ENCODE measurements at regions not wholly inside any gene's neighbourhood (a gene's known extent, or its start where the extent isn't known, plus 50 kb on each side); places are given as distances from the start of the nearest gene placed in this dataset.

DNA sequence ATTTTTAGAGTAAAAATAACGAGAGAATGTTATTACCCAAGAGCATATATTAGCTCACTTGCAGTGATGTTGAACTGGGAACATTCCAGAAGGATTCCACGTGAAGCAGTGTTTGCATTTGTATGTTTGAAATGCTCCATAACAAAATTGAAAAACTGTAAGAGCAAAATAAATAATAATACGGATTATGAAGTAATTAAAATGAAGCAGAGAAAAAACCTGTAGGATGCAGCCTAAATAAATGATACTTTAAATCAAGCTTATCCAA, 203.3 kb downstream of the BAMBI start:
- no peak for DNase-seq (ENCODE audit: low spot score, unreplicated experiment)
- H3K36me3 Mint-ChIP-seq (ENCODE audit: insufficient read depth) = no peaks in the 10 kb centered on the region
- H3K27ac Mint-ChIP-seq = no peak overlapping the region
- no peaks in the 10 kb centered on the region for H3K27me3 Mint-ChIP-seq
- H3K4me1 Mint-ChIP-seq (ENCODE audit: low read depth) = peaks cover 52% of the 10 kb centered on the region
- TF ChIP-seq, protein P1, sequence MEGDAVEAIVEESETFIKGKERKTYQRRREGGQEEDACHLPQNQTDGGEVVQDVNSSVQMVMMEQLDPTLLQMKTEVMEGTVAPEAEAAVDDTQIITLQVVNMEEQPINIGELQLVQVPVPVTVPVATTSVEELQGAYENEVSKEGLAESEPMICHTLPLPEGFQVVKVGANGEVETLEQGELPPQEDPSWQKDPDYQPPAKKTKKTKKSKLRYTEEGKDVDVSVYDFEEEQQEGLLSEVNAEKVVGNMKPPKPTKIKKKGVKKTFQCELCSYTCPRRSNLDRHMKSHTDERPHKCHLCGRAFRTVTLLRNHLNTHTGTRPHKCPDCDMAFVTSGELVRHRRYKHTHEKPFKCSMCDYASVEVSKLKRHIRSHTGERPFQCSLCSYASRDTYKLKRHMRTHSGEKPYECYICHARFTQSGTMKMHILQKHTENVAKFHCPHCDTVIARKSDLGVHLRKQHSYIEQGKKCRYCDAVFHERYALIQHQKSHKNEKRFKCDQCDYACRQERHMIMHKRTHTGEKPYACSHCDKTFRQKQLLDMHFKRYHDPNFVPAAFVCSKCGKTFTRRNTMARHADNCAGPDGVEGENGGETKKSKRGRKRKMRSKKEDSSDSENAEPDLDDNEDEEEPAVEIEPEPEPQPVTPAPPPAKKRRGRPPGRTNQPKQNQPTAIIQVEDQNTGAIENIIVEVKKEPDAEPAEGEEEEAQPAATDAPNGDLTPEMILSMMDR (IDR thresholded peaks at IDR 0.05; ENCODE audit: unreplicated experiment) = no peak
- no peak overlapping the region for H3K4me3 Mint-ChIP-seq (ENCODE audit: low read depth)
- H3K9me3 Mint-ChIP-seq (ENCODE audit: low read depth) = no peaks in the 10 kb centered on the region

DNA sequence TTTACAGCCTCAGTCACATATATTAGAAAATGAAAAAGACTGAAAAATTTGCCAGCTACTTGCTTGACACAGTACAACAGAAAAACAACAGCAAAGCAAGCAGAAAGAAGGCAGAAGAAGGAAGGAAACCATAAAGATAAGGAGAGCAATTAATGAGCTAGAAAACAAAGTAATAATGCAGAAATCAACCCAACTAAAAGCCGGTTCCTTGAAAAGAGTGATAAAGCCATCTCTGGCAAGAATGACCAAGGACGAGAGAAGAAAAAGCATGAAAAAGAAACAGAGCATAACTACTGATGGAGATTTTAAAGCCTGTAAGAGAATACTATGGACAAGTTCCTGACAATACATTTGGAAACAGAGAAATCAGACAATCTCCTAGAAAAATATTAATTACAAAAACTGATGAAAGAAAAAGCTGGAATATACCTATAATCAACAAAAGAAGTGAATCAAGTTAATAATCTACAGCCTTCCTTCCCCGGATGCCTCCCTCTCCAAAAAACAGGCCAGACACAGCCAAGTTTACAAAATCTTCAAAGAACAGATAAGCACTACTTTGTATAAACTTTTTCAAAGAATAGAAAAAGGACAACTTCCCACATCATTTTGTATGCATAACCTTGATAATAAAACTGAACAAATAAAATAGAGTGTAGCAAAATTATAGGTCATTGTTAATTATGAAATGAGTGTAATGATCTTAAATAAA, 204.0 kb downstream of the BAMBI start:
- no peaks in the 10 kb centered on the region for H3K36me3 Mint-ChIP-seq (ENCODE audit: insufficient read depth)
- TF ChIP-seq, protein P1 (IDR thresholded peaks at IDR 0.05; ENCODE audit: unreplicated experiment) = no peak
- no peaks in the 10 kb centered on the region for H3K9me3 Mint-ChIP-seq (ENCODE audit: low read depth)
- peaks cover 49% of the 10 kb centered on the region for H3K4me1 Mint-ChIP-seq (ENCODE audit: low read depth)
- no peaks in the 10 kb centered on the region for H3K27me3 Mint-ChIP-seq
- peak overlapping the region; percentile 73 for H3K27ac Mint-ChIP-seq
- no peak for DNase-seq (ENCODE audit: low spot score, unreplicated experiment)
- H3K4me3 Mint-ChIP-seq (ENCODE audit: low read depth) = no peak overlapping the region

DNA sequence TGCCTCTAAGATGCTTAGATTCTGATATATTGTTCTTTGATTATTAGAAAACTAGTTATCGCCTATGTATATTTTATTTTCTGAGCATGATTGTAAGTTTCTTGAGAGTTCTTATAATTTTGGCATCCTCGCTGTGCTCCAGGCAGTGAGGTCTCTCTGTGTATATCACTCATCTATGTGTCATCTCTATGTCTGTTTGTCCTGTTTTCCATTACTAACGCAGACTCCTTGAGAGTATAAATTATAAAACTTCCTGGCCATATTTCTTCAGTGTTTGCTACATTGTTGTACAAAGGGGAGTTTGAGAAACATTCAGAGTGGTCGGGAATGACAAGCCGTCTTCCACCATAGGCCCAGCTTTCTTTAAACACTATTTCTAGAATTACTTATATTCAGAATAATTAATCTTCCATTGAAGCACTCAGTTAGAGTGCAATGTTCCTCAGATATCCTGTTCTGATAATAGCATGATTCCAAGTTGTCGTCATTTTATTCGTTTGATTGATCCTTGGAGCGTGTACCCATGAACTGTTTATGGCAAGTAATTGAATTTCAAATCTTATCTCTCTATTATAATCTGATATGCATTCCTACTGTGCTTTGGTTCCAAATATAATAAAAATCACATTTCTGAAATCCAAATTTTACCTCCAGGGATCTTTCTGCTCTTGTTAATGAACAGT, 206.6 kb downstream of the BAMBI start:
- no peak overlapping the region for H3K27ac Mint-ChIP-seq
- H3K9me3 Mint-ChIP-seq (ENCODE audit: low read depth) = no peaks in the 10 kb centered on the region
- no peaks in the 10 kb centered on the region for H3K36me3 Mint-ChIP-seq (ENCODE audit: insufficient read depth)
- peaks cover 37% of the 10 kb centered on the region for H3K4me1 Mint-ChIP-seq (ENCODE audit: low read depth)
- no peak for DNase-seq (ENCODE audit: low spot score, unreplicated experiment)
- TF ChIP-seq, protein P1 (IDR thresholded peaks at IDR 0.05; ENCODE audit: unreplicated experiment) = no peak
- H3K27me3 Mint-ChIP-seq = no peaks in the 10 kb centered on the region
- no peak overlapping the region for H3K4me3 Mint-ChIP-seq (ENCODE audit: low read depth)

DNA sequence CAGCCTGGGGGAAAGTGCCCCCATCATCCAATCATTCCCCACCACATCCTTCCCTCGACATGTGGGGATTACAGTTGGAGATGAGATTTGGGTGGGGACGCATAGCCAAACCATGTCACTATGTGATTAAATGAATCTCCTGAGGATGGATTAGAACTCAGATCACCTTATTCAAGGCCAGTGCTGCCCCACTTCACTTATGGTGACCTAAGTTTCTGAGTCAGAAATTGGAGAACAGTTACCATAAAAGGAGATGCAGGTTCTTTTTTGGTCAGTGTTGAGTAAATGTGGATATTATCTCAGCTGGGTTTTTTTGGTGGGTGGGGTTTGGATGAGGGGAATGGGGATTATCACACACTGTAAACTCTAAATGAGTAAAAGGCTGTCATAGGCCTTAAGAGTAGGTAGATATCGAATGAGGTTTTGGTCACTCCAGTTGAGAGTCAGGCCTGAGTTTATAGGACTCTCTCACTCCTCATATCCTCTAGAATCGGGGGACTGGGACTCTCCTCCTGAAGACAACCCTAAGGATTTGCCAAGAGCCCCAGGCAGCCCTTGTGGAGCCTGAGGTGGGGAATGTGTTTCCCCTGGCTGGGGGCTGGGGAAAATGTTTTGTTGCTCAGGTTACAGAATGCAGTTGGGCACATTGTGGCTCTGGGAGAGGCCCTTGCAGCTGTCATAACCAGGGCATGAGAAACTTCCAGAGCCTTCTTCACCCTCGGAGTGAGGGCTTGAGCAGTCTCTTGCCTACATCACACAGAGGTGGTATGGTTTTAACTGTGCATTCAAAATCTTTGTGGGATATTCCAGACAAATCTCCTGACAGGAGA, 213.0 kb downstream of the BAMBI start:
- no peak overlapping the region for H3K4me3 Mint-ChIP-seq (ENCODE audit: low read depth)
- peaks cover 14% of the 10 kb centered on the region for H3K4me1 Mint-ChIP-seq (ENCODE audit: low read depth)
- TF ChIP-seq, protein P1 (IDR thresholded peaks at IDR 0.05; ENCODE audit: unreplicated experiment) = no peak
- no peaks in the 10 kb centered on the region for H3K36me3 Mint-ChIP-seq (ENCODE audit: insufficient read depth)
- H3K27ac Mint-ChIP-seq = peak overlapping the region; percentile 49
- no peak for DNase-seq (ENCODE audit: low spot score, unreplicated experiment)
- no peaks in the 10 kb centered on the region for H3K9me3 Mint-ChIP-seq (ENCODE audit: low read depth)
- H3K27me3 Mint-ChIP-seq = no peaks in the 10 kb centered on the region

DNA sequence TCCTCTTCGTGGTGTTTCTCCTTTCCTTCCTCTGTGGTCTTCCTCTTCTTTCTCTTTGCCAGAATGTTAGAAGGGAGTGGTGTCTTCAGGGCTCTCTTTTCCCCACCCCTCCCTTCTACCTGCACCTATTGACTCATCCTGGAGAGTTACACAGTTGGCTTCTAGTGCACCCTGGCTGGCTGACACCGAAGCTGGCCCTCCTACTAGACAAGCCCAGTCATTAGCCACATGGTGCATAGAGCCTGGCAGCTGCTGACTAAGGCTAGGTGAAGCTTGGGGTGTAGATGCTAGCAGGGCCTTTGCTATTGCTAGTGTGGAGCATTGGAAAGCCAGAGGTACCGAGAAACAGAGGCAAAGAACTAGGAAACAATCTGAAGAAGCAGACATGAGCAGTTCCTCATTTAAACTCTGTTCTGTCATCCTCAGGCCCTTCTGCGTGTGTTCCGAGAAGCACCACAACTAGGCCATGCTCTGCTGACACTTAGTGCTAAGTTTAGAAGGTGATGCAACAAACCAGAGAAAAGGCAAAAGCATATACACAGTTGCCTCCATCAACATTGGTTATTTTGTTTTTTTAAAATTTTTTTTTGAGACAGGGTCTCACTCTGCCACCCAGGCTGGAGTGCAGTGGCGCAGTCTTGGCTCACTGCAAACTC, 213.9 kb downstream of the BAMBI start:
- TF ChIP-seq, protein P1 (IDR thresholded peaks at IDR 0.05; ENCODE audit: unreplicated experiment) = no peak
- Mint-ChIP-seq H3K9me3 (ENCODE audit: low read depth) (peaks cover 5% of the 10 kb centered on the region), H3K4me1 (ENCODE audit: low read depth) (peaks cover 12% of the 10 kb centered on the region), H3K36me3 (ENCODE audit: insufficient read depth) (no peaks in the 10 kb centered on the region), H3K4me3 (ENCODE audit: low read depth) (no peak overlapping the region), H3K27ac (no peak overlapping the region), H3K27me3 (no peaks in the 10 kb centered on the region)
- DNase-seq (ENCODE audit: low spot score, unreplicated experiment) = no peak

All from progenitor cell of endocrine pancreas (in vitro differentiated cells).